Panc1 (cell line): ENCODE measurements at regions not wholly inside any gene's neighbourhood (a gene's known extent, or its start where the extent isn't known, plus 50 kb on each side); places are given as distances from the start of the nearest gene placed in this dataset.

ENCODE experiments used
- ATAC-seq: fragments of 200-7000 bp; cut with Tn5 transposase; 2 replicates; pipeline ENCODE4 v1.9.1; 2020; ENCODE audit warnings: mild to moderate bottlenecking, moderate library complexity
- BruUV-seq: library from RNA; stranded (reverse); fragments of 400-500 nt; replicated peaks from 2 replicates; lab custom pipeline; 2021; lab: Mats Ljungman, UMichigan
- CTCF ChIA-PET: fragments of 300-600 bp; sonication (Branson Sonifier 250); formaldehyde crosslinking; loops from one replicate; lab custom pipeline; 2022; ENCODE audit warnings: antibody characterized with exemption; lab: Charles Lee
- POLR2A ChIA-PET: fragments of 300-600 bp; sonication (Branson Sonifier 250); formaldehyde crosslinking; loops from one replicate; lab custom pipeline; 2022; ENCODE audit warnings: antibody characterized with exemption; lab: Charles Lee
- DNase-seq: peaks from one replicate; pipeline ENCODE4 v3.0.0-alpha.2; 2010; ENCODE audit warnings: low read depth, low spot score
- H3K27ac ChIP-seq: 2 replicates; pipeline ENCODE4 v1.5.1; 2011; ENCODE audit warnings: mild to moderate bottlenecking, low read length, inconsistent platforms
- H3K27me3 ChIP-seq: fragments of 200-500 bp; sonication (Bioruptor generic); 2 replicates; pipeline ENCODE4 v1.6.0; 2014; ENCODE audit warnings: low read length, inconsistent platforms; ENCODE audit not compliant: control insufficient read depth, insufficient read depth
- H3K36me3 ChIP-seq: fragments of 200-500 bp; sonication (Bioruptor generic); 2 replicates; pipeline ENCODE4 v1.5.1; 2014; ENCODE audit warnings: inconsistent platforms, mild to moderate bottlenecking, low read length, moderate library complexity; ENCODE audit not compliant: control insufficient read depth, insufficient read depth
- H3K4me1 ChIP-seq: 2 replicates; pipeline ENCODE4 v1.5.1; 2011; ENCODE audit warnings: inconsistent platforms, mild to moderate bottlenecking, low read length, moderate library complexity; ENCODE audit not compliant: control insufficient read depth, insufficient read depth
- H3K4me3 ChIP-seq, 2 experiments: 2 replicates each; pipeline ENCODE4 v1.5.1; 2011 to 2012; ENCODE audit warnings: low read depth in 2 of 2, low read length in 2 of 2, mild to moderate bottlenecking in 2 of 2, inconsistent platforms in 1 of 2, moderate library complexity in 1 of 2
- H3K9me3 ChIP-seq: fragments of 200-500 bp; sonication (Bioruptor generic); 2 replicates; pipeline ENCODE4 v1.5.1; 2014; ENCODE audit warnings: low read depth, mild to moderate bottlenecking, inconsistent platforms, low read length, moderate library complexity; ENCODE audit not compliant: control insufficient read depth, insufficient read depth
- CTCF ChIP-seq: fragments of 450-650 bp; IDR thresholded peaks from 2 replicates; pipeline ENCODE4 v1.5.1; 2017; ENCODE audit warnings: mild to moderate bottlenecking
- POLR2AphosphoS5 ChIP-seq: IDR thresholded peaks from 2 replicates; pipeline ENCODE4 v1.6.1; 2012; ENCODE audit warnings: mild to moderate bottlenecking, low read depth, low read length, moderate library complexity
- REST ChIP-seq, 2 experiments: IDR thresholded peaks; 2 replicates each; pipeline ENCODE4 v1.6.1; 2011 to 2012; ENCODE audit warnings: low read depth in 2 of 2, control low read depth in 1 of 2, low read length in 1 of 2, mild to moderate bottlenecking in 1 of 2, moderate library complexity in 1 of 2; ENCODE audit not compliant: insufficient read depth in 1 of 2
- SIN3A ChIP-seq: IDR thresholded peaks from 2 replicates; pipeline ENCODE4 v1.6.1; 2012; ENCODE audit warnings: low read depth, mild to moderate bottlenecking, low read length, moderate library complexity, borderline replicate concordance; ENCODE audit not compliant: insufficient read depth
- TCF7L2 ChIP-seq: IDR thresholded peaks from 2 replicates; pipeline ENCODE4 v1.6.1; 2011; ENCODE audit warnings: mild to moderate bottlenecking, low read depth, low read length, inconsistent platforms
- in situ Hi-C: cut with HindIII; loops from 2 replicates; pipeline ENCODE4 v1.10.0; 2016; ENCODE audit warnings: low sequenced_read_pairs, low pct_unique_long_range_greater_than_20kb
- intact Hi-C: fragments of 100-400 bp; cut with micrococcal nuclease; formaldehyde crosslinking; loops from one replicate; pipeline ENCODE4 v1.10.0; 2022; ENCODE audit not compliant: unreplicated experiment

DNA sequence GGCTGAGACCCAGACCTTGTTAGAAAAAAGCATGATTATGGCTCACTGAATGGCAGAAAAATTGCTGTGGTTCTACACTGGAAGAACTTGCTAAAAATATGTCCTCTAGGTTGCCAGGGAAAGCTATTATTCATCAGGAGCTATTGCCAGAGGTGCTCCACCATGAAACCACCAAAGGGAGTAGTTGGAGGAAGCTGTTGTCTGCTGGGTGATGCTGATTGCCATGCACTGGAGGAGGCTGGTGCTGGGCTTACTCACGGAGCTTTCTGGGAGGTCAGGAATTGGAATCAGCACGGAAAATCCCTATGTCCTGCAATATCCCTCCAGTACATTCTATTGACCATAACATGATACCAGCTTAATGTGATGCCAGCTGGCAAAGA, 199.6 kb upstream of the ZBED5 start:
- TF ChIP-seq SIN3A (no peak), TCF7L2 (no peak), CTCF (no peak), POLR2AphosphoS5 (no peak), REST (IDR thresholded peaks at IDR 0.05; ENCODE audit: insufficient read depth in 1 of 2, low read depth in 2 of 2, low read length in 1 of 2) (no peak)
- no peak overlapping the region for H3K27ac ChIP-seq
- H3K4me1 ChIP-seq = no peaks in the 10 kb centered on the region
- intact Hi-C loops = no loop called here
- H3K36me3 ChIP-seq = no peaks in the 10 kb centered on the region
- ATAC-seq (no peak), DNase-seq (no peak)
- no TSS peak for BruUV-seq
- peaks cover 14% of the 10 kb centered on the region for H3K9me3 ChIP-seq
- ChIA-PET CTCF (no interaction called here), POLR2A (no interaction called here)
- in situ Hi-C loops = no loop called here
- H3K4me3 ChIP-seq = no peak overlapping the region
- no peaks in the 10 kb centered on the region for H3K27me3 ChIP-seq

- DNase-seq = no peak
- no peaks in the 10 kb centered on the region for H3K27me3 ChIP-seq
- H3K4me3 ChIP-seq = no peak overlapping the region
- POLR2A ChIA-PET = no interaction called here
- intact Hi-C loops (no loop called here), in situ Hi-C loops (no loop called here)
- no peaks in the 10 kb centered on the region for H3K4me1 ChIP-seq
- CTCF ChIA-PET = no interaction called here
- H3K9me3 ChIP-seq = peaks cover 14% of the 10 kb centered on the region
- no peaks in the 10 kb centered on the region for H3K36me3 ChIP-seq
- TF ChIP-seq POLR2AphosphoS5 (no peak), SIN3A (no peak), CTCF (no peak), REST (IDR thresholded peaks at IDR 0.05; ENCODE audit: insufficient read depth in 1 of 2, low read depth in 2 of 2, low read length in 1 of 2) (no peak), TCF7L2 (no peak)
- no peak for ATAC-seq
- no peak overlapping the region for H3K27ac ChIP-seq
- BruUV-seq = no TSS peak
Observed at GRCh38 chr11:11056749-11057471, 199.1 kb upstream of the ZBED5 start.
